SK-N-SH (cell line): ENCODE measurements at regions not wholly inside any gene's neighbourhood (a gene's known extent, or its start where the extent isn't known, plus 50 kb on each side); places are given as distances from the start of the nearest gene placed in this dataset.

Experiments
- CHD2 ChIP-seq: fragments of 150-350 bp; IDR thresholded peaks from 2 replicates; pipeline ENCODE4 v1.6.1; 2018; ENCODE audit warnings: low read length; ENCODE audit not compliant: partially characterized antibody
- CTCF ChIP-seq: fragments of 200-600 bp; sonication (generic); IDR thresholded peaks from 2 replicates; pipeline ENCODE4 v1.6.1; 2017; ENCODE audit warnings: antibody characterized with exemption, mild to moderate bottlenecking, moderate library complexity
- NFIC ChIP-seq: IDR thresholded peaks from 2 replicates; pipeline ENCODE4 v1.4.0; 2012; ENCODE audit warnings: borderline replicate concordance
- NRF1 ChIP-seq: IDR thresholded peaks from 2 replicates; pipeline ENCODE4 v1.6.1; 2012; ENCODE audit warnings: low read depth, mild to moderate bottlenecking, low read length
- POLR2AphosphoS5 ChIP-seq: IDR thresholded peaks from 2 replicates; pipeline ENCODE4 v1.6.1; 2012; ENCODE audit warnings: low read depth, low read length
- RCOR1 ChIP-seq: fragments of 150-350 bp; IDR thresholded peaks from 2 replicates; pipeline ENCODE4 v1.6.1; 2017; ENCODE audit warnings: antibody characterized with exemption, low read length
- REST ChIP-seq: IDR thresholded peaks from 2 replicates; pipeline ENCODE4 v1.6.1; 2012; ENCODE audit warnings: mild to moderate bottlenecking, low read depth, low read length, moderate library complexity
- SMC3 ChIP-seq: IDR thresholded peaks from 2 replicates; pipeline ENCODE4 v1.6.1; 2012; ENCODE audit warnings: low read depth, low read length, improper control_type of control experiment
- TCF12 ChIP-seq: IDR thresholded peaks from 2 replicates; pipeline ENCODE4 v1.4.0; 2012
- USF1 ChIP-seq: IDR thresholded peaks from 2 replicates; pipeline ENCODE4 v1.4.0; 2012; ENCODE audit warnings: low read depth, borderline replicate concordance

DNA sequence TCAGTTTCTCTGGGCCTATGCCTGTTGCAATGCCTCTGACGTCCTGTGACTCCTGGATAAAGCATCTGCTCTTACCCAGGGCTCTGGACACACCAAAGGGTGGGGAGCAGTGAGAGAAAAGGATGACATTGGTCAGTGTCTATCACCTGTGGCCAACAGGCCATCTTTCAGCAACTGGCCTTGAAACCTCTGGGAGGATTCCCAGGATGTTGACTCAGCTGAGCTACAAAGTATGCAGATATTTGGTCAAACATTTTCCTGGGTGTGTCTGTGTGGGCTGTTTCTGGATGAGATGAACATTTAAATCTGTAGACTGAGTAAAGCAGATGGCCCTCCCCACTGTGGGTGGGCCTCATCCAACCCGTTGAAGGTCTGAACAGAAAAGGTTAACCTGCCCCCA, 149.9 kb downstream of the SPATA19 start:
- TF ChIP-seq CTCF, result no peak
- no peak for TF ChIP-seq CHD2
- no peak for TF ChIP-seq NRF1
- no peak for TF ChIP-seq POLR2AphosphoS5
- TF ChIP-seq NFIC, result no peak
- no peak for TF ChIP-seq RCOR1
- TF ChIP-seq TCF12, result no peak
- no peak for TF ChIP-seq USF1
- no peak for TF ChIP-seq REST
- TF ChIP-seq SMC3, result no peak
